Neural cell (in vitro differentiated cells): ENCODE measurements at regions not wholly inside any gene's neighbourhood (a gene's known extent, or its start where the extent isn't known, plus 50 kb on each side); places are given as distances from the start of the nearest gene placed in this dataset.

Source experiments
- CTCF ChIP-seq: fragments of 450-650 bp; IDR thresholded peaks from 2 replicates; pipeline ENCODE4 v1.5.1; 2014; ENCODE audit warnings: antibody characterized with exemption, mild to moderate bottlenecking, moderate library complexity; ENCODE audit not compliant: poor library complexity, severe bottlenecking
- EP300 ChIP-seq: fragments of 450-650 bp; conservative IDR thresholded peaks from 2 replicates; pipeline ENCODE4 v1.6.1; 2014; ENCODE audit warnings: antibody characterized with exemption, mild to moderate bottlenecking, moderate library complexity; ENCODE audit not compliant: poor library complexity, severe bottlenecking
- EZH2 ChIP-seq: fragments of 200-600, 300-800 bp; shearing (Covaris generic), sonication (generic); IDR thresholded peaks from 2 replicates; pipeline ENCODE4 v1.6.1; 2014; ENCODE audit warnings: antibody characterized with exemption, low read length, borderline replicate concordance, mild to moderate bottlenecking; ENCODE audit not compliant: insufficient read depth, poor library complexity, severe bottlenecking
- MXI1 ChIP-seq: fragments of 450-650 bp; conservative IDR thresholded peaks from 2 replicates; pipeline ENCODE4 v1.6.1; 2014; ENCODE audit warnings: antibody characterized with exemption, mild to moderate bottlenecking; ENCODE audit not compliant: poor library complexity, severe bottlenecking
- POLR2AphosphoS5 ChIP-seq: IDR thresholded peaks from 2 replicates; pipeline ENCODE4 v1.6.1; 2012
- RAD21 ChIP-seq: fragments of 450-650 bp; conservative IDR thresholded peaks from 2 replicates; pipeline ENCODE4 v1.6.1; 2014; ENCODE audit warnings: antibody characterized with exemption, mild to moderate bottlenecking, moderate library complexity
- REST ChIP-seq: IDR thresholded peaks from 2 replicates; pipeline ENCODE4 v1.6.1; 2012; ENCODE audit warnings: borderline replicate concordance
- TAF1 ChIP-seq: IDR thresholded peaks from 2 replicates; pipeline ENCODE4 v1.6.1; 2012; ENCODE audit warnings: low read depth

DNA sequence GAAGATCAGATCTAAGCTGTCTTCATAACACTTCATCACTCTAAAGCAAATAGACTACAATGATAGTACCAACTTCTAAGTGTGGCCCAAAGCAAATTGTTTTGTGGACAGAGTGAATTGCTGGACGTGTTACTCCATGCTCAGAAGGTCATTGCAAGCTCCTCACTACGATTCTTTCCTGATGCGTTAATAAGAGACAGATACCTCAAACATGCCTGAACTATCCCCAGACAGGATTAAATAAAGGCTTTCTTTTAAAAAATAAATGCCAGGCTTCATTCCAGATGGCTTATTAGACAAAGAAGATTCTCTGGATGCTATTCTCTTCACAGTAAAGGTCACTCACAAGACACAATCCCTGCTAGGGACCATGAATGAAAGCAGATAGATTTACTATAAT is 621.2 kb downstream of the DCDC2C start:
- TF ChIP-seq CTCF = no peak
- TF ChIP-seq TAF1 = no peak
- no peak for TF ChIP-seq EP300
- no peak for TF ChIP-seq POLR2AphosphoS5
- no peak for TF ChIP-seq REST
- no peak for TF ChIP-seq EZH2
- TF ChIP-seq RAD21 = no peak
- TF ChIP-seq MXI1 = no peak
